MV-4-11 (cell line): ENCODE measurements at regions not wholly inside any gene's neighbourhood (a gene's known extent, or its start where the extent isn't known, plus 50 kb on each side); places are given as distances from the start of the nearest gene placed in this dataset.

Experiments
- DNase-seq: peaks from one replicate; lab custom pipeline; 2025; lab: John Stamatoyannopoulos, UW

- DNase-seq: no peak
These were observed 56.8 kb upstream of the FAM181A start for GRCh38 chr14:93870377-93870776.

GRCh38 chr14:93869427-93869826, 57.7 kb upstream of the FAM181A start:
- DNase-seq: no peak

GRCh38 chr14:93868165-93868564, 59.0 kb upstream of the FAM181A start:
- DNase-seq: no peak

- DNase-seq: no peak
These were observed 64.9 kb upstream of the FAM181A start for GRCh38 chr14:93862265-93862664.

GRCh38 chr14:93861836-93862235, 65.3 kb upstream of the FAM181A start:
- no peak for DNase-seq

GRCh38 chr14:93859957-93860356, 67.2 kb upstream of the FAM181A start:
- no peak for DNase-seq

GRCh38 chr14:93858896-93859295, 68.2 kb upstream of the FAM181A start:
- DNase-seq: no peak

- no peak for DNase-seq
These were observed 69.4 kb upstream of the PRIMA1 start for GRCh38 chr14:93857500-93858283.

GRCh38 chr14:93857081-93857480, 68.8 kb upstream of the PRIMA1 start:
- DNase-seq: no peak

GRCh38 chr14:93855737-93856136, 67.5 kb upstream of the PRIMA1 start:
- no peak for DNase-seq

- no peak for DNase-seq
These were observed 59.2 kb upstream of the PRIMA1 start for GRCh38 chr14:93847473-93847872.

- DNase-seq: peak; percentile 27
These were observed 50.0 kb upstream of the PRIMA1 start for GRCh38 chr14:93838238-93838637.
